ENCODE measurements at regions not wholly inside any gene's neighbourhood (a gene's known extent, or its start where the extent isn't known, plus 50 kb on each side); places are given as distances from the start of the nearest gene placed in this dataset.
A peak's percentile ranks its signal among the peaks of the same experiment; 100 is the strongest.

- no peak overlapping the region for H3K4me3 ChIP-seq (ENCODE audit: low read depth, low read length)
- H3K36me3 ChIP-seq (ENCODE audit: control insufficient read depth, insufficient read depth, low read length): no peaks in the 10 kb centered on the region
- peak; percentile 16 for DNase-seq (ENCODE audit: low read depth)
- no peak for FAIRE-seq
- no peak for TF ChIP-seq CTCF (IDR thresholded peaks at IDR 0.05; ENCODE audit: insufficient read depth, low read length, severe bottlenecking)
- H3K27me3 ChIP-seq (ENCODE audit: control insufficient read depth, insufficient read depth, low read length): no peaks in the 10 kb centered on the region
Measured at GRCh38 chr2:184336688-184337087, 261.6 kb upstream of the ZNF804A start.

- TF ChIP-seq CTCF (IDR thresholded peaks at IDR 0.05; ENCODE audit: insufficient read depth, low read length, severe bottlenecking): no peak
- no peak for DNase-seq (ENCODE audit: low read depth)
- no peak for FAIRE-seq
- Histone ChIP-seq H3K4me3 (ENCODE audit: low read depth, low read length) (no peak overlapping the region), H3K36me3 (ENCODE audit: control insufficient read depth, insufficient read depth, low read length) (no peaks in the 10 kb centered on the region), H3K27me3 (ENCODE audit: control insufficient read depth, insufficient read depth, low read length) (no peaks in the 10 kb centered on the region)
Measured at GRCh38 chr2:184338771-184339170, 259.6 kb upstream of the ZNF804A start.

GRCh38 chr2:184339966-184340365, 258.4 kb upstream of the ZNF804A start:
- DNase-seq (ENCODE audit: low read depth): peak; percentile 17
- Histone ChIP-seq H3K27me3 (ENCODE audit: control insufficient read depth, insufficient read depth, low read length) (no peaks in the 10 kb centered on the region), H3K36me3 (ENCODE audit: control insufficient read depth, insufficient read depth, low read length) (no peaks in the 10 kb centered on the region), H3K4me3 (ENCODE audit: low read depth, low read length) (no peak overlapping the region)
- no peak for TF ChIP-seq CTCF (IDR thresholded peaks at IDR 0.05; ENCODE audit: insufficient read depth, low read length, severe bottlenecking)
- no peak for FAIRE-seq

GRCh38 chr2:184346338-184346862, 251.9 kb upstream of the ZNF804A start:
- DNase-seq (ENCODE audit: low read depth): no peak
- H3K27me3 ChIP-seq (ENCODE audit: control insufficient read depth, insufficient read depth, low read length): no peaks in the 10 kb centered on the region
- H3K4me3 ChIP-seq (ENCODE audit: low read depth, low read length): no peak overlapping the region
- H3K36me3 ChIP-seq (ENCODE audit: control insufficient read depth, insufficient read depth, low read length): no peaks in the 10 kb centered on the region
- FAIRE-seq: no peak
- no peak for TF ChIP-seq CTCF (IDR thresholded peaks at IDR 0.05; ENCODE audit: insufficient read depth, low read length, severe bottlenecking)

- DNase-seq (ENCODE audit: low read depth) (no peak), FAIRE-seq (no peak)
- Histone ChIP-seq H3K36me3 (ENCODE audit: control insufficient read depth, insufficient read depth, low read length) (no peaks in the 10 kb centered on the region), H3K27me3 (ENCODE audit: control insufficient read depth, insufficient read depth, low read length) (no peaks in the 10 kb centered on the region), H3K4me3 (ENCODE audit: low read depth, low read length) (no peak overlapping the region)
- TF ChIP-seq CTCF (IDR thresholded peaks at IDR 0.05; ENCODE audit: insufficient read depth, low read length, severe bottlenecking): no peak
Measured at GRCh38 chr2:184351126-184351525, 247.2 kb upstream of the ZNF804A start.

GRCh38 chr2:184357033-184357432, 241.3 kb upstream of the ZNF804A start:
- no peak for FAIRE-seq
- Histone ChIP-seq H3K27me3 (ENCODE audit: control insufficient read depth, insufficient read depth, low read length) (no peaks in the 10 kb centered on the region), H3K4me3 (ENCODE audit: low read depth, low read length) (no peak overlapping the region), H3K36me3 (ENCODE audit: control insufficient read depth, insufficient read depth, low read length) (no peaks in the 10 kb centered on the region)
- no peak for DNase-seq (ENCODE audit: low read depth)
- TF ChIP-seq CTCF (IDR thresholded peaks at IDR 0.05; ENCODE audit: insufficient read depth, low read length, severe bottlenecking): no peak

Data from bronchial epithelial cell (primary cell).